Thyroid gland (tissue), 4 donors: ENCODE measurements at regions not wholly inside any gene's neighbourhood (a gene's known extent, or its start where the extent isn't known, plus 50 kb on each side); places are given as distances from the start of the nearest gene placed in this dataset.

Experiments used
- CTCF ChIP-seq, 6 experiments: fragments of 200-600 bp in 3 of 6; fragments of 450-650 bp in 3 of 6; sonication (generic) in 3 of 6; IDR thresholded peaks; one replicate each; pipeline ENCODE4 v1.5.1; 2016 to 2019; ENCODE audit warnings: antibody characterized with exemption in 6 of 6, mild to moderate bottlenecking in 2 of 6, inconsistent platforms in 1 of 6, moderate library complexity in 1 of 6
- POLR2A ChIP-seq, 2 donors: fragments of 450-650 bp; IDR thresholded peaks; one replicate each; pipeline ENCODE4 v1.6.1; 2017; ENCODE audit warnings: antibody characterized with exemption in 2 of 2, mild to moderate bottlenecking in 2 of 2, moderate library complexity in 1 of 2

DNA sequence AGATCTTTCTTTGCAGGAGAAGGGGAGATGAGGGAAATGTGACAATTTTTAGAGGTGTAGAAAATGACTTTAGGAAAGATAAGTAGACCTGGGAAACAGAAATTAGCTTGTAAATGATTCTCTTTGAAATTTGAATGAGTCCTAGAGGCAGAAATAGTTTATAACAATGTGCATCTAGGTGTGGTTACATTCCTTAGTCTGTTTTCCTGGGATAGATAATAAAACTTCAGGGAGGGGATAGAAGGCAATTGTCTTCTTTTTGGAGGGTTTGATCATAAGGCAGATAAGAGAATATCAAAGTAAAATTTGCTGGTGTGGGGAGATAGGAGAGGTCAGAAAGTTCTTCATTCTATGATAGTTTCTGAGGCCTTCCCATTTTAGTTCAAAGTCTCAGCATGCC, 1344.3 kb upstream of the LRRTM1 start:
- no peak for TF ChIP-seq CTCF (IDR thresholded peaks at IDR 0.05)
- no peak for TF ChIP-seq POLR2A (IDR thresholded peaks at IDR 0.05)
